ENCODE measurements at regions not wholly inside any gene's neighbourhood (a gene's known extent, or its start where the extent isn't known, plus 50 kb on each side); places are given as distances from the start of the nearest gene placed in this dataset.

DNA sequence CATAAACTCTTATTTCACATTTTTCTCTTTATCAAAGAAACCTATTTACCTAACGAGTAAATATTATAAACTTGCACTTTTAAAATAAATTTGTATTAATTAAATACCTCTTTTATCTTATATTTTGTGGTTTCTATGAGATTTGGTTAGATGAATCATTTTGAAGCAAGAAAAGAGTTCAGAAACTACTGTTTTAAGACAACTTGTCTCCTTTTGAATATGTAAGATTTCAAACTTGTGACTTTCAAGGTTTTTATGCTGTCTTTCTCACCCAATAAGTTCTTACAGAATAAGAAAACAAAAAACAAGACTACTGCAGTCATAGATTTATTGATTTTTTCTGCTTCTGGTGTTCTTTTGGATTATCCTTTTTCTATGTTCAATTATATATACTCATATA, 339.0 kb downstream of the SNAPC1 start:
- no peak for DNase-seq

DNA sequence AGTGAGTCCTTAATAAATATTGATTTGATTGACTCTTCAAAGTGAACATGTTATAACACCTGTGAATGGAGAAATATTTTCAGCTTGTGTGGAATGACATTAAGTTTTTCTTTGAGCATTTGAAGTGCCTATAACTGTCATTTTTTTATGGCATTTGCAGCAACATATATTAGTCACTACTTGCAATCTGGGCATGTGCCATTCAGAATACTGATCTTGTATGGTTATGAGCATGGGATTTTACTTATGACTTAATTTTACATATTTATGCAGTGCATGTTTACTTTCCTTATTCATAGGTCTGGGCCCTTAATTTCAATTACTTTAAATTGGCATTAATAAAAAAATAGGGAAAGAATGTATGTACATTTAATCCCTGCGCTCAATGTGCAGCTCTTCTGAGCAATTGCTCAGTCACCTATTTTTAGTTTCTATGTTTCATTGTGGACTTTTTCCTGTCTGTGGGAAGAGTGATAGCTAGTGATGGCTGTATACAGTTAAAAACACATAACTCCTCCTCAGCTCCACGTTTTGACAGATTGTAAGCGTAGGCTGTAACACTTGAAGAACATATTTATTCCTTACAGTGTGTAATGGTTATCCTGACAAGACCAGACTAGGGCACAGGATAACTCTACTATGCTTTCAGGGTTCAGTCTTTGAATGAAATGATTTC, 339.6 kb downstream of the SNAPC1 start:
- no peak for DNase-seq

DNA sequence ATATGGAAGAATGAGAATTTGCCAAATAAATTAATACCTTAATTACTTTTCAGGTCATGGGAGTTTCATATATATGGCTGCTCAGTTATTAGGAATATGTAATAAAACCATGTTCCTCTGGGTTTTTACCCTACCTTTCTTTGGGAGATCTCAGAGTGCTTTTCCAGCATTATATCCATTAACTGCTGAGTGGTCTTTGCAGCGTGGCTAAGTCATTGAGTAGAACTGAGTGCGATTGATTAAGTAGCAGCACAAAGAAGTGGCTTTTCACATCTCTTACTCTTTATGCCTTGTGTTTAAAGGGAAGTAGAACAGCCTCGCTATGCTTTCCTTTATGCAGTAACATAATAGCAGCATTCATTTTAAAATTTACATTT, 340.1 kb downstream of the SNAPC1 start:
- DNase-seq: no peak

DNA sequence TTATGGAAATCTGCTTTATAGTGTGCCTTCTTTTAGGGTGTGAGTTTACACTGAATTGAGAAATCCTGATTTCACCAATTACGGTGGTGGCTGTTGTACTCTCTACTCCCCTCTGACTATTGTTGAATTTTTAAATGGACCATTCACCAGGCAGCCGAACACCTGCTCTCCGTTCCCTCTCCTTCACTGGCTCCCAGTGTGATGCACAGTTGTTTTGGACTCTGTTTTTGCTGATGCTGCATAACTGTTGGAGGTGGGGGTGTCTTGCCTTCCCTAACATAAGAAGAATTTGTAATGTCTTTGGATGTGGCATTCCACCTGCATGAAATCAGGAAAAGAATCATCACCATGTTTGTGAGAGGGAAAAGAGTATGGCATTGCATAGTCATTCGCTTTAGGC, 341.2 kb downstream of the SNAPC1 start:
- no peak for DNase-seq

DNA sequence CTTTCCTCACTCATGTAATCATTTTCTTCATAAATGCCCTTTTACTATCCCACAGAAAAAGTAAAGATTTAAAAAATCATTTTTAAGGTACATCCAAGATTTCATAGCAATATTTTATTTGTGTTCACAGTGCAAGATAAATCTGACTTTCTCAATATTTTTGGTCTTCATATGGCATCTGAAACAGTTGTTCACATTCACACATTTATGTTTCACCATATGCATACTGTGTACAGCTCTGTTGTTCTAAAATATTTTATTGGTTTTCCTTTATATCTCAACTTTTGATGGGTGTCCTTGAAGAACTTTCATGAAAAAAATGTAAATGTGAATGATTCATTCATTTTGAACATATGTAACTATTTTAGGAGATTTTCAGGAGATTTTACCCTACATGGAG, 348.7 kb downstream of the SNAPC1 start:
- DNase-seq: no peak

DNA sequence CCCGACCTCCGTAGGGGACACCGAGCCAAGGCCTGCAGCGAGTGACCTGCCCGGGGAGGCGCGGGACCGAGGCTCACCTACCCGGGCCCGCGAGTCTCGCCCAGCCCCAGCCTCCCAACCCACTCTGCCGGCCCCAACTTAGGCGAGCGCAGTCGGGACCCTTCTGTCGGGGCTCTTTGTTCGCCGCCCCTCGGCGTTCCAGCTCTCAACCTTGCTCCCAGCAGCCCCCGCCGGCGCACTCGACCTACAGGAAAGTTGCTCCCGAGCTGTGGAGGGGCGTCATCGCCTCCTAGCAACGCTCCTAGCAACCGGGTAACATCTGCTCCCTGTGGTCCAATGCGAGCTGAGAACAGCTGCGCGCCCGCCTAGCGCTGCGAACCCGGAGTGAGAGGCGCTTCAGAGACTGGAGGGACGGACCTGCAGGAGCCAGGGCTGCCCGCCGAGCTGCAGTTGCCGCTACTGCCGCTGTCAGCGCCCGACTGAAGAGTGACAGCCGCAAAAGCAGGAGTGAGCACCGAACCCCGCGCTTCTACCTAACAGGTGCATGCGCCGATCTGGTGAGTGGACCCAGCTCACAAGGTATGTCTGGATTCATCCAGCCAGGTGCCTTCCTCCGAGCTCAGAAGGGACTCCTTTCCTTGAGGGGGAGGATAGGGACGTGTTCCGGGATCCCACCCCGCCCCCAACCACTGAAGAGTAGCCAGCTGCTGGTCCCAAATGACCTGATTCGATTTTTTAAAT, 355.0 kb downstream of the SNAPC1 start:
- DNase-seq: peak; percentile 39

DNA sequence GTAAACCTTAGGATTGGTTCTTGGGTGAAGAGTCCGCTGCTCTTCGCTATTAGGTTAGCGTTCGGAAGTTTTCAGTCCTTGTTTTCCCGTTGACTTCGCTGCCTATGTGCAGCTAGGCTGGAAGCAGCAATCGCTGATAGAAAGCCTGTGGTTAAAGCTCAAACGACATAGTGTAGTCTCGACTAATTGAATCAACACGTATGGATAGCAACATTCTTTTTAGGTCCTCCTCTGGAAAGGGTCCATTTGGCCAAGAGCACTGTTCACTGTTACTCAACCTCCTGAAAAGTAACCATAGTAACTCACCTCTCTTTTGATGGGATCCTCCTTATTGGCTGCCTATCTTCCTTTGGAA, 355.5 kb downstream of the SNAPC1 start:
- no peak for DNase-seq

DNA sequence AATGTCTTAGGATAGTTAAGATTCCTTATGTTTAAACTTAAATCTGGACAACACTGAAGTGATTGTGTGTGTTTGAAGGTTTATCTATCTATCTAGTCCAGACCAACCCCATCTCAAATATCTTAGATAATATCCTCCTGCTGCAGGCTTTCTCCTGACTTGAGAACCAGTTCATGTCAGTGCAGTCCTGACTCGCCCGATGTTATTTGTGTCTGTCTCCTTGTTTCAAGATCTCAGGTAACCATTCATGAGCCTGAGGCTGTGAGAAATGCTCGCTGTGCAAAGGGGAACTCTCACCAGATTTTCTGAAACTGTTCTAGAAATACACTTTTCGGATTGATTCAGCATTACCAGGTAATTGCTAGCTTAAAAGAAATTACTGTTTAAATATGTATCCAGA, 356.2 kb downstream of the SNAPC1 start:
- DNase-seq: no peak

DNA sequence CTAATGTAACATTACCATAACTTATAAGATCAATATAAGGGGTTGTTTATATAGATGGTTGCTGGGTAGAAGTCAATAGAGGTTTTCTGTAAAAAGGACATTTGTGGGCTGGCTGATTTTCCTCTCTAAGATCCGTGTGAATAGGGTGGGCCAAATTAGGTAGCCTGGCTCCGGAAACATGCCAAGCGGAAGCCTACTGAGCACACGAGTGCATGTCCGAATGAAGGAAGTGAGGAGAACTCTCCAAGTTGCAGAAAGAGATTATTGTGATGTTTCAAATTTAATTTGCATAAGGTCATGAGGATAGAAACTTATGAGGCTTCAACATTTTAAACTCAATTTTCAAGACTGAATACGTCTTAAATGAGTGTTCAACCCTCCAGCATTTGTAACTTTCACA, 356.7 kb downstream of the SNAPC1 start:
- DNase-seq: no peak

DNA sequence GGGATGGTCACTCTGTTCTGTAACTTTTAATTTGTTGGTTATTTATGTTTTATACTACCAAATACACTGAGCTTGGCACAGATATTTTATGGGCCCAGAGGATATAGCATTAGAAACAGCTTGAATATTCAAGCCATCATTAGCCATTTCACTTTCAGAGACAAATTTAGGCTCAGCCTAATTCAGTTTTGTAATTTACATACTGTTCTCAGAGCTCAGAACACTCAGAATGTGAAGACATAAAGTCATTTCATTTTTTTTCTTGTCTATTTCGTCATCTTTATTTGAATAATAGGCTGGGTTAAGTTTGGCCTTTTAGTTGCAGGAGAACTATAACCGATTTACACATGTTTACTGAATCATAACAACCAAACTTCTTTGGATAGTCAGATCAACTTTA, 361.7 kb downstream of the SNAPC1 start:
- no peak for DNase-seq

DNA sequence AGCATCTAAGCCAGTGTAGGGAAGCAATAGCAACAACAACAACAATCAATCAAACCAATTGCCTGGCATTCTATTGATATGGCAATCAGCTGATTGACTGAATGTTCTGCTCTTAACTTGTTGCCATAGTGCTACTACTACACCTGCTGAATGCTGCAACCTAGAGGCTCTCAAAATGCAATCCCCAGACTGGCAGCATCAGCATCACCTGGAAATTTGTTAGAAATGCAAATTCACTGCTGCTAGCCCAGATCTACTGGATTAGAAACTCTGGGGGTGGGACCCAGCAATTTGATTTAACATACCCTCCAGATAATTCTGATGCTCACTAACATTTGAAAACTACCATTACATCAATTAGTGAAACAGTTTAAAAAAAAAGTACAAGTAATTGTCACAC, 363.6 kb downstream of the SNAPC1 start:
- no peak for DNase-seq

DNA sequence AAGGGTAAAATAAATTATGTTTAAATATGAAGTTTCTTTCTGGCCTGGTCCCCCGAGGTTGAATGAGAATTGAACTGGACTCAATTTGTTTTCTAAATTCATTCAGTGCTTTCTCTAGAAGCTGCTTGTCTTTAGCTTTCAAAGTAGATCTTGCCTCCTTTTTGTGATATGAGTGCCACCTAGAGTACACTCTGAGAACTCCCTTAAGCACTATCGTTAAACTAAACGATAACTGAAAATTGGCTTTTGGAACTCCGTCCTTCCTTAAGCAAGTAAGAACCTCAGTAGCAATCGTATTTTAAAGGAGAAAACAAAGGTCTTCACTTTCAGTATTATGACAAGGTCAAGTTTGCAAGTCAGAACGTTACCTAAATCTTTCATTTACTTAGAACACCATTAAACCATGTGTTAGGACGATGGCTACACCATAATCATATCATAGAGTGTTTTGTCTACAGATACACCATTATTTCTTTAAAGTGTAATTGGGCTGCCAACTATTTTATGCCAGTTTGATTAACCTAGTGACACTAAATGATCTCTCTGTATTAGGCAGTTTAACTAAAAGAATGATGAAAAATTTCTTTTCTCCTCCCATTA, 364.8 kb downstream of the SNAPC1 start:
- no peak for DNase-seq

DNA sequence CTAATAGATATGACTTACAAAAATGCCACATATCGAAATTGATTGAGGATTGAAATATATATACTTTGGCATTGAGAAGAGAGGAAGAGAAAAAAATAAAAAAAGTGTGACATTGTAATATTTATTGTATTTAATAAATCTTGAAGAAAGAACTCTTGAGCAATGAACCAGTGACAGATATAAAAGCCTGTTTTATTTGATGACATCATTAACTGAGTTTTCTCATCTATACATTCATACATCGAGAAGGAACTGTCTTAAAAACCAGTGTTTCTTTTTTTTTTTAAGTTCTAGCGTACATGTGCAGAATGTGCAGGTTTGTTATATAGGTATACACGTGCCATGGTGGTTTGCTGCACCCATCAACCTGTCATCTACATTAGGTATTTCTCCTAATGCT, 368.2 kb downstream of the SNAPC1 start:
- DNase-seq: no peak

DNA sequence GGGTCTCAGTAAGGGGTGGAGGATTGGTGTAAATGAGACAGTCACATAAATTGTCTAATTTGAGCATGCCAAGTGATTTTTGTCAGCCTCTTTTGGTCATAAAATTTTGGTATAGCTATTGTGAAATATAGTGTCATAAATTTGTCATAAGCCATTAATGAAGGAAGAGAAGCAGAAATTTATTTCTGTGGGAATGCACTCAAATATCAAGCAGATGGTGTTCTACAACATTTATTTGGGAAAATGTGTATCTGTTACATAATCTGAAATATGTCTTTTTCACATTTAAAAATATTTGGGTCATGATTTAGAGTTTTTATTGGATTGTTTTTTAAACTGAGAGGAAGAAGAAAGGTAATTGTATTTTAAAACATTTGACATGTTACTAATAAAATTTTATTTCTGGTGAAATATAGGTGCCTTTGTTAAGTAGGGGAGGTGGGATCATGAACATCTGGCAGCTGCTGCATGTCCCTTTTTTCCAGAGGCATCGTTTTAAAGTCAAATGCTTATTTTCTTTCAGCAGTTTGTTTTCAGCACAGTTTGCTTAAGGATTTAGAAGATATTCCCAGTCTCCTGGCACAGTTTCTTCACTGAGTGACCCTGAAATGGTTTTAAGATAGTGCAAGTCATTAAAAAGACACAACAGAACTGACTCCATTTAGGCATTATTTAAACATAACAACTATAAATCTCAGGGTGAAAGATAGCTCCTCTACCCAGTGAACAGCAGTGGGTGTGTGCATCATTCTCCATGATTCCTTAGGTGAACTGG, 371.7 kb downstream of the SNAPC1 start:
- DNase-seq: no peak

DNA sequence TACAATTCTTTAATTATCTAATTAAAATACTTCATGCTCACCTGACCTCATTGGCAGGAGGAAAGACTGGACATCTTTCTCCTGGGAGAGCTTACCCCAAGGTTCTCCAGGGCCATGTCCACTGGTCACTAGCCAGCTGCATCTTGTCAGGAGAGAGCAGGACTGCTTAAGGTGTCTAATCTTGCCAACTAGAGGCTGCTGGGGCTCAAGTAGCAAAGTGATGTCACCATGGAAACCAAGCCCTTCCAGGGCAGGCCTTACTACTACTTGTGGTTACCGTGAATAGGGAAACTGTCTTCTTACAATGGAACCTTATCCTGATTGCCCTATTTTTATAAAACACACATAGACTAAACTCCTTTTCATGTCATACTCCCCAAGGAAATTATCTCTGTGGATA, 376.4 kb downstream of the SNAPC1 start:
- DNase-seq: no peak

DNA sequence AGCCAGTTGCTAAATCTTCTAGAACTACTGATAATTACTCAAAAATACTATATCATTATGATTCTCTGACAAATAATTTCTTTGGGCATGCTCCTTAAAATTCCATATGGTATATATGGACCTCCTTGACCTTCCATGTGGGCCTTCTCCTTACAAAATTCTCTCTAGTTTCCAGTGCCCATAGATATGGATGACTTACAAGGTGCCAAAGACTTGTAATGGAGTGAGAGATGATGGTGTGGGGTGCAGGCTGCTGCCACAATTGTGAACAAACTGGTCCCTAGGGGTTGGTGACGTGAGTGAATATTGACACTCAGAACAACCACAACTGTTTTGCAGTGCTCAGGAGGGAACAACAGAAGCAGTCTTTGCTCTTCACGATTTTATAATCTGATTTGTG, 378.9 kb downstream of the SNAPC1 start:
- DNase-seq: no peak

DNA sequence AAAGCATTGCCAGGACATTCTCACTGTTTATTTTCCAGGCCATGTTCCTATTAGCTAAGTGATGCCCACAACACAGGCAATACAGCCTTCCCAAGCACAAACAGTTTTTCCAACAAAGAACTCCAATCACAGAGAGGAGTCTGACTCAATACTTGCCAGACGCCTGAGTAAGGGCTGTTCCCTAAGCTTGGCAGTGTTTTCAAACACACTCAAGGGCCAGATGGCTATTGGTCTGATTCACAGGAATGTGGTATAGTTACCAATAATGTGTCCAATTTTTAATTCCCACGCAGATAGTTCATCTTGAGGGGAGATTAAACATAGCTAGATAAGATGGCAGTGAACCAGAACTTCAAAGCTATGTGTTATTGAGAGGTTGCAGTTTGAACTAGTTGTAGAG, 381.0 kb downstream of the SNAPC1 start:
- DNase-seq: no peak

DNA sequence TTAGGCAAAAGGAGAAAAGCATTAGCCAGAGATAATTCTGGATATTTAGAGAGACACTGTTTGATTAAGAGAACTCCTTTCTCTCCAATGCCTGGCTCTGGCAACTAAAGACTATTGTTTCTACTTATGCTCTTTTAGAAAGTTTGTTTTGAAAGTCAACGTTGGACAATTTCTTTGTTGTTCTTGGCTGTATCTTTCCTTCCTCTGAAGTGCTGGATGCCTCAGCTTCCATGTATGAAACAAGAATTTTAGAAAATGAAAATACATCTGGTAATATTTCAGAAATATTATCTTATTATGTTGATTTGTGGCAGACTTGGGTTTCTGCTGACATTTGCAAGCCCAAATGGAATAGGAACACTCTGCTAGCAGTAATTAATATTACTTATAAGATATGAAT, 382.6 kb downstream of the SNAPC1 start:
- DNase-seq: no peak

DNA sequence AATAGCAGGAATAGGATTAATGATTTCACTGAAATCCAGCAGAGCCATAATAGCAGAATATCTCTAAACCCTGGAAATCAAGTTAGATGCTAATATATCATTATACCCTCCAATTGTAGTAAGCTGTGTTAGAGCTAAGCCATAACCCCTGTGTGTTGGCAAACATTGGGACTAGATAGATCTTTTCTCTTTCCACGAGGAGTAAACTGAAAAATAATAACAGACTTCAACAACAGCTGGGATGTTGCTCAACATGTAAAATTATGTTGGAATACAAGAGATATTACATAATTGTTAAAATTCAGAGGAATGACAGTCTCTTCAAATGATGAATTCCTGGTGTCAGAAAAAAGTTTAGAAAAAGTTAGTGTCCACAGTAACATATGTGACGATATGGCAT, 383.8 kb downstream of the SNAPC1 start:
- no peak for DNase-seq

DNA sequence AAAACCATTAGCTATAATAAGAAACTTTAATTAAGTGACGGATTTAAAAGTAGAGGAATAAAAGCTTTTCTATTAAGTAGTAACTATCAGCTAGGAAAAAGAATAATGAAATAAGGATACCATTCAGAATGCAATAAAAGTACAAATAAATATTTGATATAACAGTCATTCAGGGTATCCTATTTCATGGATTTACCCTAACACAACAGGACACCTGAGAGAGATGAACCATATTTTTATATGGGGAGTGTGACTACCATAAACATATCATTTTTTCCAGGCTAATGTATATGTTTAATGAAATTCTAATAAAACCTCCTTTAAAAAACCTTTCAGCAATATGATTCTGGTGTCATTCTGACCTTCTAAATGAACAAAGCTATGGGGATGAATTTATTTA, 393.8 kb downstream of the SNAPC1 start:
- no peak for DNase-seq

DNA sequence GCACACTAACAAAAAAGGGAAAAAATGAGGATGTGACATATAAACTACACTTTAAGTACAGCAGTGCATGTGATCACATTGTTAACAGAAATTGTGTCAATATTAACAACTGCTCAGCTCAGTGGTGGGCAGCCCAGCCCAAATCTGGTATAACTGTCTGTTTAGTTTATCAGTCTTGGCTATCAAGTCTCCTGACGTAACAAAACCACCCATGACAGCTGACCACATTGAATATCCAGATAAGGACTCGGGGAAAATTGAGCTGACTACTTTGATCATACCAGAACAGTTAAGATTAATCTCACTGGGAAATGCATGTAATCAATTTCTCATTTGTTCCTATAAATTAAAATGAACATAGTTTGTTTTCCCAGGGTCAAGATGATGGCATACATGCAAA, 396.6 kb downstream of the SNAPC1 start:
- no peak for DNase-seq

DNA sequence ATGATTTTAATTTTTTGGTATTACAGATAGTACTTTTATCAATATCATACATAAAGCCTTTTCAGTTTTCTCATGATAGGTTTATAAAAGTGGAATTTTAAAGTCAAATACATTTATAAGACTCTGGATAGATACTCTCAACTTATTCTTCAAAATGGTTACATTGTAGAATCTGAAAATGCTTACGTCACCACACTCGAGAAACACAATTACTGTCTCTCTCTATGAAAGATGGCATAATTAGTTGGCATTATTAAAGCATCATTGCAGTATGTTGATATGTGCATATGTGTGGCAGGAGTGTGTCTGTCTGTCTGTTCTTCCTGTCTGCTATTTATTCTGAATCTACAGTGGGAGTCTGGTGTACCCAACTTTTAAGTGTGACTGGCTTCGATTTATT, 397.1 kb downstream of the SNAPC1 start:
- DNase-seq: no peak

DNA sequence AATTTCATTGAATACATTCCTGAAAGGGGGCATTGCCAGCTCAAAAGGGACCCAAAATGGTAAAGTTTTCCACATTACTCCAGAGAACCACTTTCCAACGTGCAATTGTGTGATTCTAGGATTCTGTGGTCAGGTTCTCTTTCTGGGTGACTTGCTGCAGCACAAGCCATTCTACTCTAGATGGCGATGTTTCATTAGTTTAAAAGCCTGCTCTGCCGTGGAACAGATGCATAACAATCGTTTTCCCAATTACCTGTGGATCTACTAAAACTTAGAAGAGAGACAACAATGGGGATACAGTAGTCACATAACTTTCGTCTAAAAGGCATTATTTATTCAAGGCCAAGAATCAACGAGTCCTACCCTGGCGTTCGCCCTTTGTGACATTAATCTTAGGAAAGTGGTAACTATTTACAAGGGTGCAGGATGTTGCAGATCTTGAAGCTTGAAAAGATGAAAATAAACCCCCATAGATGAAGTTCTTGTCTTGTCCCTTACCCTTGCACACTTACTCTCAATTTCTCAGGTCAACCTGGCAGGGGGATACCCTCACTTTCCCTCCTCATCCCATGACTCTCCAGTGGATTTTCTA, 400.9 kb downstream of the SNAPC1 start:
- DNase-seq: no peak

All from activated CD4-positive, CD25-positive, alpha-beta regulatory T cell treated with anti-CD3 and anti-CD28 coated beads, Interleukin-2, amount 50 U/mL, for 72 hours (primary cell).